Stimulated activated naive CD8-positive, alpha-beta T cell treated with anti-CD3 and anti-CD28 coated beads, Interleukin-15, Interleukin-2, amounts not matched to agents 100 ng/mL and 50 ng/mL, for 24 hours (primary cell): ENCODE measurements at regions not wholly inside any gene's neighbourhood (a gene's known extent, or its start where the extent isn't known, plus 50 kb on each side); places are given as distances from the start of the nearest gene placed in this dataset.

Experiments
- H3K27ac Mint-ChIP-seq: one replicate; pipeline ENCODE4 v1.8.0; 2021; ENCODE audit warnings: mild to moderate bottlenecking, mixed read lengths
- H3K27me3 Mint-ChIP-seq: one replicate; pipeline ENCODE4 v1.8.0; 2021; ENCODE audit warnings: mixed read lengths
- H3K36me3 Mint-ChIP-seq: one replicate; pipeline ENCODE4 v1.8.0; 2021; ENCODE audit warnings: low read depth, mixed read lengths
- H3K4me1 Mint-ChIP-seq: one replicate; pipeline ENCODE4 v1.8.0; 2021; ENCODE audit warnings: low read depth, mixed read lengths
- H3K4me3 Mint-ChIP-seq: one replicate; pipeline ENCODE4 v1.8.0; 2021; ENCODE audit warnings: mild to moderate bottlenecking, mixed read lengths
- H3K9me3 Mint-ChIP-seq: one replicate; pipeline ENCODE4 v1.8.0; 2021; ENCODE audit warnings: mixed read lengths

GRCh38 chr6:68468244-68468884, 166.7 kb upstream of the ADGRB3 start:
- Mint-ChIP-seq H3K4me3 (no peak overlapping the region), H3K27me3 (no peaks in the 10 kb centered on the region), H3K9me3 (peaks cover 4% of the 10 kb centered on the region), H3K36me3 (no peaks in the 10 kb centered on the region), H3K4me1 (no peaks in the 10 kb centered on the region), H3K27ac (no peak overlapping the region)

- H3K27ac Mint-ChIP-seq = no peak overlapping the region
- no peaks in the 10 kb centered on the region for H3K4me1 Mint-ChIP-seq
- no peaks in the 10 kb centered on the region for H3K36me3 Mint-ChIP-seq
- no peak overlapping the region for H3K4me3 Mint-ChIP-seq
- H3K9me3 Mint-ChIP-seq = peaks cover 11% of the 10 kb centered on the region
- no peaks in the 10 kb centered on the region for H3K27me3 Mint-ChIP-seq
These were observed 176.6 kb upstream of the ADGRB3 start for GRCh38 chr6:68458447-68458846.

GRCh38 chr6:68447112-68447511, 188.0 kb upstream of the ADGRB3 start:
- no peak overlapping the region for H3K4me3 Mint-ChIP-seq
- no peaks in the 10 kb centered on the region for H3K9me3 Mint-ChIP-seq
- no peaks in the 10 kb centered on the region for H3K27me3 Mint-ChIP-seq
- H3K36me3 Mint-ChIP-seq = no peaks in the 10 kb centered on the region
- H3K27ac Mint-ChIP-seq = no peak overlapping the region
- H3K4me1 Mint-ChIP-seq = no peaks in the 10 kb centered on the region

GRCh38 chr6:68445926-68446325, 189.2 kb upstream of the ADGRB3 start:
- no peak overlapping the region for H3K27ac Mint-ChIP-seq
- H3K36me3 Mint-ChIP-seq = no peaks in the 10 kb centered on the region
- no peaks in the 10 kb centered on the region for H3K9me3 Mint-ChIP-seq
- no peaks in the 10 kb centered on the region for H3K4me1 Mint-ChIP-seq
- H3K4me3 Mint-ChIP-seq = no peak overlapping the region
- H3K27me3 Mint-ChIP-seq = no peaks in the 10 kb centered on the region

- Mint-ChIP-seq H3K4me3 (no peak overlapping the region), H3K9me3 (no peaks in the 10 kb centered on the region), H3K27me3 (no peaks in the 10 kb centered on the region), H3K36me3 (no peaks in the 10 kb centered on the region), H3K27ac (no peak overlapping the region), H3K4me1 (no peaks in the 10 kb centered on the region)
These were observed 191.4 kb upstream of the ADGRB3 start for GRCh38 chr6:68443704-68444103.

- H3K27ac Mint-ChIP-seq = no peak overlapping the region
- H3K27me3 Mint-ChIP-seq = no peaks in the 10 kb centered on the region
- no peaks in the 10 kb centered on the region for H3K9me3 Mint-ChIP-seq
These were observed 207.5 kb upstream of the ADGRB3 start for GRCh38 chr6:68427630-68428029.

GRCh38 chr6:68410021-68410420, 225.1 kb upstream of the ADGRB3 start:
- no peak overlapping the region for H3K27ac Mint-ChIP-seq
- no peaks in the 10 kb centered on the region for H3K4me1 Mint-ChIP-seq
- H3K9me3 Mint-ChIP-seq = peaks cover 4% of the 10 kb centered on the region
- H3K36me3 Mint-ChIP-seq = no peaks in the 10 kb centered on the region
- H3K27me3 Mint-ChIP-seq = no peaks in the 10 kb centered on the region
- no peak overlapping the region for H3K4me3 Mint-ChIP-seq

More at GRCh38 chr6:68427630-68428029, 207.5 kb upstream of the ADGRB3 start:
- Mint-ChIP-seq H3K4me3 (no peak overlapping the region), H3K36me3 (no peaks in the 10 kb centered on the region), H3K4me1 (no peaks in the 10 kb centered on the region)

- H3K9me3 Mint-ChIP-seq = peaks cover 21% of the 10 kb centered on the region
- H3K4me3 Mint-ChIP-seq = no peak overlapping the region
- no peak overlapping the region for H3K27ac Mint-ChIP-seq
- no peaks in the 10 kb centered on the region for H3K4me1 Mint-ChIP-seq
- no peaks in the 10 kb centered on the region for H3K27me3 Mint-ChIP-seq
- H3K36me3 Mint-ChIP-seq = no peaks in the 10 kb centered on the region
These were observed 234.7 kb upstream of the ADGRB3 start for GRCh38 chr6:68400396-68400795.

GRCh38 chr6:68391953-68392352, 243.1 kb upstream of the ADGRB3 start:
- H3K27me3 Mint-ChIP-seq = no peaks in the 10 kb centered on the region
- H3K27ac Mint-ChIP-seq = no peak overlapping the region
- H3K4me3 Mint-ChIP-seq = no peak overlapping the region
- peaks cover 6% of the 10 kb centered on the region for H3K9me3 Mint-ChIP-seq
- H3K4me1 Mint-ChIP-seq = no peaks in the 10 kb centered on the region
- no peaks in the 10 kb centered on the region for H3K36me3 Mint-ChIP-seq

GRCh38 chr6:68372991-68373390, 262.1 kb upstream of the ADGRB3 start:
- Mint-ChIP-seq H3K9me3 (peaks cover 4% of the 10 kb centered on the region), H3K27me3 (no peaks in the 10 kb centered on the region), H3K4me1 (no peaks in the 10 kb centered on the region), H3K36me3 (no peaks in the 10 kb centered on the region), H3K27ac (no peak overlapping the region), H3K4me3 (no peak overlapping the region)

- Mint-ChIP-seq H3K36me3 (no peaks in the 10 kb centered on the region), H3K4me1 (no peaks in the 10 kb centered on the region), H3K27me3 (no peaks in the 10 kb centered on the region), H3K9me3 (peaks cover 4% of the 10 kb centered on the region), H3K27ac (no peak overlapping the region), H3K4me3 (no peak overlapping the region)
These were observed 266.2 kb upstream of the ADGRB3 start for GRCh38 chr6:68368845-68369244.

- peaks cover 4% of the 10 kb centered on the region for H3K9me3 Mint-ChIP-seq
- no peak overlapping the region for H3K4me3 Mint-ChIP-seq
- no peaks in the 10 kb centered on the region for H3K4me1 Mint-ChIP-seq
- no peaks in the 10 kb centered on the region for H3K36me3 Mint-ChIP-seq
- no peak overlapping the region for H3K27ac Mint-ChIP-seq
- H3K27me3 Mint-ChIP-seq = no peaks in the 10 kb centered on the region
These were observed 270.7 kb upstream of the ADGRB3 start for GRCh38 chr6:68364271-68364805.

GRCh38 chr6:68343901-68344300, 291.2 kb upstream of the ADGRB3 start:
- Mint-ChIP-seq H3K27ac (no peak overlapping the region), H3K9me3 (no peaks in the 10 kb centered on the region), H3K4me1 (no peaks in the 10 kb centered on the region), H3K4me3 (no peak overlapping the region), H3K36me3 (no peaks in the 10 kb centered on the region), H3K27me3 (no peaks in the 10 kb centered on the region)

- Mint-ChIP-seq H3K36me3 (no peaks in the 10 kb centered on the region), H3K27me3 (no peaks in the 10 kb centered on the region), H3K9me3 (no peaks in the 10 kb centered on the region), H3K27ac (no peak overlapping the region), H3K4me3 (no peak overlapping the region), H3K4me1 (no peaks in the 10 kb centered on the region)
These were observed 292.8 kb upstream of the ADGRB3 start for GRCh38 chr6:68342286-68342685.

GRCh38 chr6:68339488-68340131, 295.5 kb upstream of the ADGRB3 start:
- Mint-ChIP-seq H3K9me3 (no peaks in the 10 kb centered on the region), H3K4me1 (no peaks in the 10 kb centered on the region), H3K36me3 (no peaks in the 10 kb centered on the region), H3K27me3 (no peaks in the 10 kb centered on the region), H3K27ac (no peak overlapping the region), H3K4me3 (no peak overlapping the region)

GRCh38 chr6:68333442-68333841, 301.6 kb upstream of the ADGRB3 start:
- no peak overlapping the region for H3K27ac Mint-ChIP-seq
- H3K9me3 Mint-ChIP-seq = no peaks in the 10 kb centered on the region
- no peaks in the 10 kb centered on the region for H3K36me3 Mint-ChIP-seq
- no peaks in the 10 kb centered on the region for H3K4me1 Mint-ChIP-seq
- no peaks in the 10 kb centered on the region for H3K27me3 Mint-ChIP-seq
- H3K4me3 Mint-ChIP-seq = no peak overlapping the region
